ENCODE measurements at regions not wholly inside any gene's neighbourhood (a gene's known extent, or its start where the extent isn't known, plus 50 kb on each side); places are given as distances from the start of the nearest gene placed in this dataset.

GRCh38 chr2:180747728-180748127 lies 232.7 kb upstream of the UBE2E3 start:
- TF ChIP-seq, protein P1, sequence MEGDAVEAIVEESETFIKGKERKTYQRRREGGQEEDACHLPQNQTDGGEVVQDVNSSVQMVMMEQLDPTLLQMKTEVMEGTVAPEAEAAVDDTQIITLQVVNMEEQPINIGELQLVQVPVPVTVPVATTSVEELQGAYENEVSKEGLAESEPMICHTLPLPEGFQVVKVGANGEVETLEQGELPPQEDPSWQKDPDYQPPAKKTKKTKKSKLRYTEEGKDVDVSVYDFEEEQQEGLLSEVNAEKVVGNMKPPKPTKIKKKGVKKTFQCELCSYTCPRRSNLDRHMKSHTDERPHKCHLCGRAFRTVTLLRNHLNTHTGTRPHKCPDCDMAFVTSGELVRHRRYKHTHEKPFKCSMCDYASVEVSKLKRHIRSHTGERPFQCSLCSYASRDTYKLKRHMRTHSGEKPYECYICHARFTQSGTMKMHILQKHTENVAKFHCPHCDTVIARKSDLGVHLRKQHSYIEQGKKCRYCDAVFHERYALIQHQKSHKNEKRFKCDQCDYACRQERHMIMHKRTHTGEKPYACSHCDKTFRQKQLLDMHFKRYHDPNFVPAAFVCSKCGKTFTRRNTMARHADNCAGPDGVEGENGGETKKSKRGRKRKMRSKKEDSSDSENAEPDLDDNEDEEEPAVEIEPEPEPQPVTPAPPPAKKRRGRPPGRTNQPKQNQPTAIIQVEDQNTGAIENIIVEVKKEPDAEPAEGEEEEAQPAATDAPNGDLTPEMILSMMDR (conservative IDR thresholded peaks at IDR 0.05; ENCODE audit: low read depth, low read length), result no peak
- no peak for TF ChIP-seq EZH2 (IDR thresholded peaks at IDR 0.05; ENCODE audit: borderline replicate concordance, low read depth, low read length, poor library complexity, severe bottlenecking)

Measured in A673 (cell line).